Activated T-helper 2 cell treated with anti-CD3 and anti-CD28 coated beads, Interferon-gamma antibody, Interleukin-2, Interleukin-4, amounts not matched to agents 10 μg/mL and 5 μg/mL and 100 μg/mL, durations not matched to agents 14 hours and 24 hours and 36 hours (primary cell): ENCODE measurements at regions not wholly inside any gene's neighbourhood (a gene's known extent, or its start where the extent isn't known, plus 50 kb on each side); places are given as distances from the start of the nearest gene placed in this dataset.

Experiments used
- DNase-seq: peaks from one replicate; pipeline ENCODE4 v3.0.0; 2021; ENCODE audit warnings: low spot score
- H3K27ac Mint-ChIP-seq: one replicate; pipeline ENCODE4 v1.8.0; 2021; ENCODE audit warnings: mixed read lengths
- H3K27me3 Mint-ChIP-seq: one replicate; pipeline ENCODE4 v1.8.0; 2021; ENCODE audit warnings: low read depth, mixed read lengths
- H3K36me3 Mint-ChIP-seq: one replicate; pipeline ENCODE4 v1.8.0; 2021; ENCODE audit warnings: low read depth, mixed read lengths
- H3K4me1 Mint-ChIP-seq: one replicate; pipeline ENCODE4 v1.8.0; 2021; ENCODE audit warnings: low read depth, mixed read lengths
- H3K4me3 Mint-ChIP-seq: one replicate; pipeline ENCODE4 v1.8.0; 2021; ENCODE audit warnings: low read depth, mild to moderate bottlenecking, moderate library complexity, mixed read lengths
- H3K9me3 Mint-ChIP-seq: one replicate; pipeline ENCODE4 v1.8.0; 2021; ENCODE audit warnings: mixed read lengths
- intact Hi-C: fragments of 100-400 bp; cut with micrococcal nuclease; formaldehyde crosslinking; loops from one replicate; pipeline ENCODE4 v1.15.1; 2023

DNA sequence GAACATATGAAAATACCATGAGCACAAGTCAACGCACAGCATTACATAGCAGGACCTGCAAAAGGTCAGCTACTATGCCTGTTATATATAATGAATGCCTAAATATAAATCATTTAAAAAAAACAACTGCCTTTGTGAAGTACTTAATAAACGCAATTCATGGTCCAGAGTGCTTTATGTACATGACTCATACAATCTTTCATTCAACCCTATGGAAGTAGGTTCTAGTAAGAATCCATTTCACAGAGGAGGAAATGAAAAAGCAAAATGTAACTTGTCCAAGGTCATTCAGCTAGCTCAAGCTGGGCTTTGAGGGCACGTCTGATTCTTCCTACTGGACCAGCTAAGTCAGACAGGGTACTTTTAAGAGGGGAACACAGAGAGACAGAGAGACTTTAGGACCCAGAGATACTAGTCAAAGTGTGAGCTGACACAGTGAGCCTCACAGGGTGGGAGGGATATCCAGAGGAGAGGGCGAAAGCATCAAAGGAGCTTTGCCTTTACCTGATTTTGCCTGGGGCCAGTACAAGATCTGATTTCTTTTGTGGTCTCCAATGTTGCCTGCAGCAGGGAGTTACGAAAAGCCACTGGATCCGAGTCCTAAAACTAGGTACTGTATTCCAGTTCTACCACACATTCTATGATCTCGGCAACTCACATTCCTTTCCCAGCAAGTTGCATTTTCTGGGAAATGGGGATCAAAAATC, 83.4 kb upstream of the ZFHX3 start:
- Mint-ChIP-seq H3K27me3 (no peaks in the 10 kb centered on the region), H3K36me3 (no peaks in the 10 kb centered on the region), H3K4me1 (no peaks in the 10 kb centered on the region), H3K27ac (no peak overlapping the region), H3K4me3 (no peak overlapping the region), H3K9me3 (no peaks in the 10 kb centered on the region)
- intact Hi-C loops, result no loop called here
- no peak for DNase-seq

DNA sequence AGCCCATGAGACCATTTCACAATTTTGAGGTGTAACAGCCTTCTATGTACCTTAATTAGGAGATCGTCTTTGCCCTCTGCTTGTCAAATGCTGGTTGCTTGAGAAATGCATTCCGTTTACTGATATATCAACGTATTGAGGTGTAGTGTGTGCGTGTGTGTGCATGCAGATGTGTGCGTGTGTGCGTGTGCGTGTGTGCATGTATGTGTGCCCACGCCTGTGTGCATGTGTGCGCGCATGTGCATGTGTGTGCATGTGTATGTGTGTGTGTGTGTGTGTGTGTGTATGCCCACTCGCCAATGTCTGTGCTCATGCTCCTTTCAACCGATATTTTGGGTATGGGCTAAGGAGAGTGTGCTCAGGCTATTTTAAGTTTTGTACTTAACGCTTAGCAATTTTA, 81.5 kb upstream of the ZFHX3 start:
- Mint-ChIP-seq H3K4me1 (no peaks in the 10 kb centered on the region), H3K27ac (no peak overlapping the region), H3K9me3 (no peaks in the 10 kb centered on the region)

DNA sequence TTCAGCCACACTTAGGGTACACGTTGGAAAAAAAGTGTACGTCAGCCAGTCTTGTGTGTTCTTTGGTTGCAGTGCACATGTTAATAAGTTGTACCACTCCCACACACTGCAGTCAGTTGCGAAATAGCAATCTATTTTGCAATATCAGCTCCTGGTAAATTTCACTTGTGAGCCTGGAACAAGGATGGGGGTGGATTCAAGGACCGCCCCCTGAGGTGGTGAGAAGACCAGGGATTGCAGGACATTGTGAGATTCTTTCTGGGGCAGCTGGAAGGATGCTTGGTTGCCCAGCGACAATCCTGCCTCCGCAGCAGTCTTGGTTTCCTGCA, 78.6 kb upstream of the ZFHX3 start:
- no peak overlapping the region for H3K4me3 Mint-ChIP-seq
- no peaks in the 10 kb centered on the region for H3K9me3 Mint-ChIP-seq
- H3K36me3 Mint-ChIP-seq, result no peaks in the 10 kb centered on the region
- H3K27ac Mint-ChIP-seq, result no peak overlapping the region
- peaks cover 9% of the 10 kb centered on the region for H3K4me1 Mint-ChIP-seq
- H3K27me3 Mint-ChIP-seq, result no peaks in the 10 kb centered on the region
- DNase-seq, result no peak
- intact Hi-C loops, result no loop called here

More for the DNA sequence above, 81.5 kb upstream of the ZFHX3 start:
- Mint-ChIP-seq H3K36me3 (no peaks in the 10 kb centered on the region), H3K4me3 (no peak overlapping the region), H3K27me3 (no peaks in the 10 kb centered on the region)
- no peak for DNase-seq
- intact Hi-C loops, result no loop called here

DNA sequence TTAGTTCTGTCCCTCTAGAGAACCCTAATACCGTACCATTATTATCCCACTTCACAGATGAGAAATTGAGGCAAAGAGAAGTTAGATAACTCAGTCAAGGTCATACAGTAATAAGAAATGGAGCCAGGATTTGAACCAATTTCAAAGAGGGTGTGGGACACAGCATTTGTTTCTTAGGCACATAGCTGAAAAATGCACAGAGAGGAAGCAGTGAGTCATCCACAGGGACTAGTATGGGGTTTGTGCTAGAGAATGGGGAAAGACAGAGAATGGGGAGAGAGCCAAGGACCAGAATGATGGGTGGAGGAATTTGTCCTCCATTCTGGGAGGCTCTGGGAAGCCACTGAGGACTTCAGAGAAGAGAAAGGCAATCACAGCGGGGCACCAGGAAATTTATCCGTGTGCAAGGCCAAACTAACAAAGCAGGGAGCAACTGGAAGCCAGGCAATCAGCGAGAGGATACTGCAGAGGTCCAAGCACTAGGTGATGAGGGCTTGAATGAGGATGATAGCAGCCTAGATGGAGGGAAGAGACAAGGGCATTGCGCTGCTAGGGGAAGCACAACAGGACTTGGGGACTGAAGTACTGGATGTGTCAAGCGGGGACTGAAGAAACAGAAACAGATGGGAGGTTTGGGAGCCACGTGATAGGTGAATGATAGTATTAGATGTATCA, 78.1 kb upstream of the ZFHX3 start:
- H3K27ac Mint-ChIP-seq, result no peak overlapping the region
- no peaks in the 10 kb centered on the region for H3K9me3 Mint-ChIP-seq
- no peak for DNase-seq
- intact Hi-C loops, result no loop called here
- no peaks in the 10 kb centered on the region for H3K27me3 Mint-ChIP-seq
- no peak overlapping the region for H3K4me3 Mint-ChIP-seq
- H3K4me1 Mint-ChIP-seq, result peaks cover 9% of the 10 kb centered on the region
- H3K36me3 Mint-ChIP-seq, result no peaks in the 10 kb centered on the region

DNA sequence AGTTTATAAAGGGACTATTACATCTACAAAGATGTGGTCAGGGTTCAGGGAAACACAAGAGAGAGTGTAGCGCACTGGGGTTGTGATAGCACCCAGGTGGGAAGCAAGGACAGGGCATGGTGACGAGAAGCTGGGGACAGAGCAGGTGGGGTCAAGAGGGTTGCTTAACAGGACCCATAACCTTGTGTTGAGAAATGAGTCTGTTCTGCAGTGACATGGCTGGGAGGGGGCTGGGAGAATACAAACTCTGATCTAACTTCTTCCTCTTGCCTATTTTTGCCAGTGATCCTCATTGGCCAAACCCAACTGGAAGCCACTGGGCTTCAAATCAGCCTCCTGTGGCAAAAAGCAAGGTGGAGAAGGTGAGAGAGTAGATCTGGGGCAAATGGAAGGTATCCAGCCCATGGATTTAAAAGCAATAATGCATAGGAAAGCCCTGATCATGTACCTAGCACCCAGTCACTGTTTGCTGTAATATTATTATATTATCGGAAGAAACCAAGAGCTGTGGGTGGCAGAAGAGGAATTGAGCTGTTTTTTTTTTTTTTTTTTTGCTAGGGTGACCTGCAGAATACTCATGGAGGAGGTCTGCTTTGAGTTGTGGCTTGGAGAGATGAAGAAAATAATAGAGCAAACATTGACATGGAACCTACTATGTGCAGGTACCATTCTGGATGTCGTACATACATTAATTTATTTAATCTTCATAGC, 76.9 kb upstream of the ZFHX3 start:
- no peak overlapping the region for H3K4me3 Mint-ChIP-seq
- H3K4me1 Mint-ChIP-seq, result peaks cover 9% of the 10 kb centered on the region
- no peak overlapping the region for H3K27ac Mint-ChIP-seq
- no peaks in the 10 kb centered on the region for H3K36me3 Mint-ChIP-seq
- H3K27me3 Mint-ChIP-seq, result no peaks in the 10 kb centered on the region
- no peak for DNase-seq
- peaks cover 4% of the 10 kb centered on the region for H3K9me3 Mint-ChIP-seq
- intact Hi-C loops, result no loop called here

DNA sequence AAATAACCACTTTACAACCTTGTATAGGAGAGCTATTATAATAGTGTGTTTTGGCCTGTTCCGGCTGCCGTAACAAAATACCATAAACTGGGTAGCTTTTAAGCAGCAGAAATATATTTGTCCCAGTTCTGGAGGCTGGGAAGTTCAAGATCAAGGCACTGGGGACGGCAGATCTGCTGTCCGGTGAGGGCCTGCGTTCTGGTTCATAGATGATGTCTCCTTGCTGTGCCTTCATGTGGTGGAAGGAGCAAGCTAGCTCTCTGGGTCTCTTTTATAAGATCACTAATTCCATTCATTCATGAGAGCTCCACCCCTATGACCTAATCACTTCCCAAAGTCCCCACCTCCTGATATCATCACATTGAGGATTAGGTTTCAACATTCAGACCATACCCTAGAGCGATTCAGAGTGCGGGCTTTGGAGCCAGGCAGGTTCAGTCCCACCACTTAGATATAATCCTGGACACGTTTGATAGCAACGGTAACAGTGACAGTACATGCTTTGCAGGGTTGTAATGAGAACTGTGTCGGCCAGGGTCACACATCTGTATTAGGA, 76.2 kb upstream of the ZFHX3 start:
- H3K27me3 Mint-ChIP-seq, result no peaks in the 10 kb centered on the region
- H3K4me1 Mint-ChIP-seq, result peaks cover 9% of the 10 kb centered on the region
- intact Hi-C loops, result no loop called here
- no peak overlapping the region for H3K27ac Mint-ChIP-seq
- no peak for DNase-seq
- no peak overlapping the region for H3K4me3 Mint-ChIP-seq
- peaks cover 4% of the 10 kb centered on the region for H3K9me3 Mint-ChIP-seq
- H3K36me3 Mint-ChIP-seq, result no peaks in the 10 kb centered on the region

DNA sequence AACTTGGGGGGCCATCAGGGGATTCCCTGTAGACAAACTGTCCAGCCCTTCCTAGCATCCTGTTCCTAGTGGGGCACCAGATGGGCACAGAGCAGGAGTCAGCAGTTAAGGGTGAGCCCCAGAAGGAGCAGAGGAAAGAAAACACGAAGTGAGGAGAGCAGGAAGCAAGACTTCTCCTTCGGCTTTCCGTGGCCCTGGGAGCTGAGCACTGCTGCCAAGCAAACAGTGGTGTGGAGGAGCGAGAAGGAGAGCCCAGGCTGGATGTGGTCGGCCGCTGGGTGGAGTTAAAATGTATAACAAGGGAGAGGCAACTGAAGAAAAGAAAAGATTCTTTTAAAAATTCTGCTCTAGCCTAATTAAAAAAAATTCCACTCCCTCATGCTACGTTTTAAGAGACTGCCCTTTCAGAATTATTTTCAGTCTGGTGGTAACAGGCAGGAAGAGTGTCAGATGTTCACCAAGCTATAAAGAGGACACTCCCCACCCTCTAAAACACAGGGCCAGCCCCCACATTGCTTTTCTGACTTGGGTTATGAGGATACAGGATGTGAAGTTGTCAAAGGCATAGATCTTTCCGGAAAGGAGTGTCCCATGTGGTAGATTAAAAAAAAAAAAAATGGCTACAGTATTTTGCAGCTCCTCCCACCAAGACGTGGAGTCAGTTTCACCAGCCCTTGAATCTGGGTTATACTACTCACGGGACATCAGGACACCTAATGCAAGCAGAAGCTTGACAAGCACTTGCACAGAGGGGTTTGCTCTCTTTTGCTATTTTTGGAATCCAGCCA, 74.9 kb upstream of the ZFHX3 start:
- Mint-ChIP-seq H3K27ac (no peak overlapping the region), H3K27me3 (no peaks in the 10 kb centered on the region), H3K9me3 (peaks cover 6% of the 10 kb centered on the region), H3K4me1 (peaks cover 9% of the 10 kb centered on the region), H3K4me3 (no peak overlapping the region), H3K36me3 (no peaks in the 10 kb centered on the region)
- DNase-seq, result no peak
- intact Hi-C loops, result no loop called here

DNA sequence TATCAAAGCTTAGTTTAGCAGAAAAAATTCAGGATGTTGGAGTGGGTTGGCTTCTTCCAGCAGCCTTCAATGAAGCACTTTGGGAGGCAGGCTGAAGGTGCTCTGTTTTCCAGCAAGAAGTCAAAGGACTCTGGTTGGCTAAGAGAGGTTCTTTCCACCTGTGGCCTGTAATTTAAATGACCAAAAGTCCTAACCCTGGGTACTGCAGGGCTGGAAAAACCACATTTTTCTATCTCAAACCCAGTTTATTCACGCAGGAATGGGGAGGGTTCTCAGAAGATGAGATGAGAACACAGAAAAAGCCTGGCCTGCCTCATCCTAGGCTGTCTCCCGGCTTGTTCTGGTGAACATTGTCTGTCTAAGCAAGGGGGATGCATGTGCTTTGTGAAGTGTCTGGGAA, 68.6 kb upstream of the ZFHX3 start:
- Mint-ChIP-seq H3K36me3 (no peaks in the 10 kb centered on the region), H3K4me1 (no peaks in the 10 kb centered on the region), H3K27me3 (no peaks in the 10 kb centered on the region), H3K27ac (no peak overlapping the region), H3K9me3 (peaks cover 7% of the 10 kb centered on the region), H3K4me3 (no peak overlapping the region)
- intact Hi-C loops, result no loop called here
- no peak for DNase-seq

DNA sequence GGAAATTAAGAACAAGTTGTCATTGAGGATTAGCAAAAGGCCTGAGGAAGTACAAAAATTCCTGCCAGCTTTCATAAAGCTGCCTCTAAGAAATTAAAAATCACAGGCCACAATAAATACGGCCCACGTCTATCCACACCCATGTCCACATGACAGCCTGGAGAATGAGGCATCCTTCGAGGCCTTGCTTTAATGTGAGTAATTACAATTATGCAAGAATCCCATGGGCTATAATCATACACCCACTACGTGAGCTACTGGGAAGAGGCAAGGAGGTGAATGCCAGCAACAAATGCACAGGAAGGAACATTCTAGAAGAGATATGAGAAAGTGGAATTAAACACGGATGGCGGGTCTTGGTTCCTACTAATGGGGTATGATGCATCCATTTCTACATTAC, 65.4 kb upstream of the ZFHX3 start:
- Mint-ChIP-seq H3K9me3 (peaks cover 3% of the 10 kb centered on the region), H3K27me3 (no peaks in the 10 kb centered on the region), H3K27ac (no peak overlapping the region), H3K4me1 (no peaks in the 10 kb centered on the region), H3K4me3 (no peak overlapping the region), H3K36me3 (no peaks in the 10 kb centered on the region)
- intact Hi-C loops, result no loop called here
- DNase-seq, result no peak

DNA sequence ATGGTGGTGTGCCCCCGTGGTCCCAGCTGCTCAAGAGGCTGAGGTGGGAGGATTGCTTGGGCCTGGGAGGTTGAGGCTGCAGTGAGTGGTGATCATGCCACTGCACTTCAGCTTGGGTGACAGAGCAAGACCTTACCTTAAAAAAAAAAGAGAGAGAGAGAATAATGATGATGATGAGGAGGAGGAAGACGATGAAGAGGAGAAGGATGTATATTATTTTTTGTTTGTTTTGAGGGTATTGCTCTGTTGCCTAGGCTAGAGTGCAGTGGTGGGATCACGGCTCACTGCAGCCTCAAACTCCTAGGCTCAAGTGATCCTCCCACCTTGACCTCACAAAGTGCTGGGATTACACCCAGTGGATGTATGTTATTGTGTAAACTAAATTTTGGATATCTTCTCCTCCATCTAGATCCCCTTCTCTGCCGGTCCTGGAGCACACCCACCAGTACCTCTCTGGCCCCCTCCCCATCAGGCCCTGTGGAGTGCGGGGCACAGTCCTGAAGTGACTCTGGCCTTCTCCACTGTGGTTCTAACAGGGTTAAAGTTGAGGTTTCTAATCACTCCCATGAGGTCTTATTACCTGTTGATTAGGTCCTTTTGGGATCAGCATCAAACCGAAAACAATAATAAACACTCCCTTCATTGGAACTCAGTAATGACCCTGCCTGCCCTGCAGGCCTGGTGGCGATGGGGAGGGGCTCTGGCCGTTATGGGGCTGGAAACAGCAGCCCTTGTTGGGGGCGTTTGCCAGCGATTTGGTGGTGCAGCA, 60.5 kb upstream of the ZFHX3 start:
- Mint-ChIP-seq H3K27me3 (no peaks in the 10 kb centered on the region), H3K4me3 (no peak overlapping the region), H3K4me1 (no peaks in the 10 kb centered on the region), H3K27ac (no peak overlapping the region), H3K9me3 (no peaks in the 10 kb centered on the region), H3K36me3 (no peaks in the 10 kb centered on the region)
- no peak for DNase-seq
- intact Hi-C loops, result no loop called here

DNA sequence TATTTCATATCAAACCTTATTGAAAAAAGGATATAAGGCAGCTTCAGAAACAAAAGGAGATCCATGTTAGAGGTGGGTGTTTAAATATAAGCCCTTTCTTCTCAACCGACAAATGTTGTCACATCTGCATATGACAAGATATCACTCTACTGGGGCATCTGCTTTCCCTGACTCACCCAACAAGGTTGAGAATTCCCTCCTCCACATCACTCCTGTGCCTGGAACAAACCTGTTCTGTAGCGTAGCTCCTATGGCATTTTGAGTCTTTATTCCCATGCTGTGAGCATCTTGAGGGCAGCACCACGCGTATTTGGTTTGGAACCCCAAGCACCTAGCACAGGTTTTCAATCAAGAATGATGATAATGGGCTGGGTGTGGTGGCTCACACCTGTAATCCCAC, 59.4 kb upstream of the ZFHX3 start:
- no peaks in the 10 kb centered on the region for H3K36me3 Mint-ChIP-seq
- H3K27ac Mint-ChIP-seq, result no peak overlapping the region
- H3K9me3 Mint-ChIP-seq, result no peaks in the 10 kb centered on the region
- intact Hi-C loops, result no loop called here
- no peak for DNase-seq
- H3K4me3 Mint-ChIP-seq, result no peak overlapping the region
- H3K4me1 Mint-ChIP-seq, result no peaks in the 10 kb centered on the region
- no peaks in the 10 kb centered on the region for H3K27me3 Mint-ChIP-seq

DNA sequence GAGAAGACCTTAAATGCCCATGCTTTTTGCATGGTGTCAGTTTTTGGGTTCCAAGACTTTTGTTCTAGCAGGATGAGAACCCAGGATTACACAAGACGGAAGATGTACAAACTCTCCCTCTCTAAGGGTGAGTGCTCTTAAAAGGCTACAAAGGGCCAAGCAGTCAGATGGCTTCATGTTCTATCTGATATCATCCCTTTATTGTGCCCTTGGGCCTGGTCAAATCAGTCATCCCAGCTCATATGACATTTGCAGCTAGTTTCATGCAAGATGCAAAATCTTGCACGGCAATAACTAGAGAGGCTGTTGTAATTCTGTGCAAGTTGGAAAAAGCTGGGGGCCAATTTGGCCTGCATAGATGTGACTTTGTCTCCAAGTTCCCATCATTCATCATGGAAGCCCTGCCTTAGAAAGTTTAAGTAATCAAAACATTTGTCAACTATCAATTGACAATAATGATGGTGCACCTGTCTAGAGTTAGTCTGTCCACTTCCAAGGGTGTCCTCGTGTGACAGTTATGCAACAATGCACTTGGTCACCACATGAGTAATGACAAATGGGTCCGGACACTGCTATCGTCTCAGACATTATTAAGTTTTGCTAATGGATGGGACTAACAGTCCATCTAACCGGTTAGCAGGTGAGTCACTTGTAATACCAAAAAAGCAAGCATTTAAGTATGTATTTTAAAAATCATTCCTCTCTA, 58.6 kb upstream of the ZFHX3 start:
- Mint-ChIP-seq H3K4me3 (no peak overlapping the region), H3K36me3 (no peaks in the 10 kb centered on the region), H3K4me1 (no peaks in the 10 kb centered on the region), H3K27me3 (no peaks in the 10 kb centered on the region), H3K9me3 (no peaks in the 10 kb centered on the region), H3K27ac (no peak overlapping the region)
- no peak for DNase-seq
- intact Hi-C loops, result no loop called here
